ENCODE measurements at regions not wholly inside any gene's neighbourhood (a gene's known extent, or its start where the extent isn't known, plus 50 kb on each side); places are given as distances from the start of the nearest gene placed in this dataset.
"Not testable (repeated sequence)": the region's sequence is repeated elsewhere in the genome, so short reads cannot be mapped to it uniquely, and the experiment has no call there.

DNA sequence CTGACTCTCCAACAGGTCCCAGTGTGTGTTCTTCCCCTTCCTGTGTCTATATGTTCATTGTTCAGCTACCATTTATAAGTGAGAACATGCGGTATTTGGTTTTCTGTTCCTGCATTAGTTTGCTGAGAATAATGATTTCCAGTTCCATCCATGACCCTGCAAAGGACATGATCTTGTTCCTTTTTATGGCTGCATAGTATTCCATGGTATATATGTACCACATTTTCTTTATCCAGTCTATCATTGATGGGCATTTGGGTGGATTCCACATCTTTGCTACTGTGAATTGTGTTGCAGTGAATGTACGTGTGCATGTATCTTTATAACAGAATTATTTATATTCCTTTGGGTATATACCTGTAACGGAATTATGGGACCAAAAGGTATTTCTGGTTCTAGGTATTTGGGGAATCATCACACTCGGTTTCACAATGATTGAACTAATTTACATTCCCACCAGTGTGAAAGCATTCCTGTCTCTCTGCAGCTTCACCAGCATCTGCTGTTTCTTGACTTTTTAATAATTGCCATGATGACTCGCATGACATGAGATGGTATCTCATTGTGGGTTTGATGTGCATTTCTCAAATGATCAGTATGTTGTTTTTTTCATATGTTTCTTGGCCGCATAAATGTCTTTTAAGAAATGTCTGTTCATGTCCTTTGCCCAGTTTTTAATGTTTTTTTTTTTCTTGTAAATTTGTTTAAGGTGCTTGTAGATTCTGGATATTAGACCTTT is 60.2 kb downstream of the LSMEM1 start:
- no peak for DNase-seq (ENCODE audit: low read depth in 3 of 3)

DNA sequence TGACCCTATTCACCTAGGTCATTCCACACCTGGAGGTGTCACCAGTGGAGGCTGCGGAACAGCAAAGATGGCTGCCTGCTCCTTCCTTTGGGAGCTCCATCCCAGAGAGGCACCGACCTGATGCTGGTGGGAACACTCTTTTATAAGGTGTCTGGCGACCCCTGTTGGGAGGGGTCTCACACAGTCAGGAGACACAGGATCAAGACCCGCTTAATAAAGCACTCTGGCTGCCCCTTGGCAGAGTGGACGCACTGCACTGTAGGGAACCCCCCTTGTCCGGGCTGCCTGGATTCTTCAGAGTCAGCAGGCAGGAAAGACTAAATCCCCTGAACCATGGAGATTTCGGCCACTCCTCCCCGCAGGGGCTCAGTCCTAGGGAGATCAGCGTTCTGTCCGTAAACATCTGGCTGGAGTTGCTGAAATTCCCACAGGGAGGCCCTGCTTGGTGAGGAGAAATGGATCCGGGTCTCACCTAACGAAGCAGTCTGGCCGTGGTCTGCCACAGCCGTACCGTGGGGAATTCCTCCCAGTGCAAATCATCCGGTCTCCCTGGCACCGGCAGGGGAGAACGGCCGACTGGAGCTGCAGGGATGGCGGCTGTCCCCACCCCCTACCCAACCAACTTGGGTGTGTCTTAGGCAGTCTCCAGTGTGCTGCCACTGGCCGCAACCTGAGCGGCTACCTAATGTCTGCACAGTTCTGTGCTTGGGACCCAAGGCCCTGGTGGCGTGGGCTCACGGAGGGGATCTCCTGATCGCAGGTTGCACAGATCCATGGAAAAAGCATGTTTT is 66.1 kb downstream of the LSMEM1 start:
- DNase-seq (ENCODE audit: low read depth in 3 of 3), result no peak

DNA sequence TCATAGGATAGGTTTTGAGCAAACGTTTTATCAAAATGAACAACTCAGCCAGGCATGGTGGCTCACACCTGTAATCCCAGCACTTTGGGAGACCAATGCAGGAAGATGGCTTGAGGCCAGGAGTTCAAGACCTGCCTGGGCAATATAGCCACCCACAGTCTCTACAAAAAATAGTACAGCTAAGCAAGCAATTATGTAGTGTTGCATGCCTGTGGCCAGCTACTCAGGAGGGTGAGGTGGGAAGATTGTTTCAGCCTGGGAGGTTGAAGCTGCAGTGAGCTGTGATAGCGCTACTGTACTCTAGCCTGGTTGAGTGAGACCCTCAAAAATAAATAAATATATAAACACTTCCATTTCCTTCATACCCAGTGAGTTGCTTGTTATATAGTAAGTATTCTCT is 67.1 kb downstream of the LSMEM1 start:
- no peak for DNase-seq (ENCODE audit: low read depth in 3 of 3)

DNA sequence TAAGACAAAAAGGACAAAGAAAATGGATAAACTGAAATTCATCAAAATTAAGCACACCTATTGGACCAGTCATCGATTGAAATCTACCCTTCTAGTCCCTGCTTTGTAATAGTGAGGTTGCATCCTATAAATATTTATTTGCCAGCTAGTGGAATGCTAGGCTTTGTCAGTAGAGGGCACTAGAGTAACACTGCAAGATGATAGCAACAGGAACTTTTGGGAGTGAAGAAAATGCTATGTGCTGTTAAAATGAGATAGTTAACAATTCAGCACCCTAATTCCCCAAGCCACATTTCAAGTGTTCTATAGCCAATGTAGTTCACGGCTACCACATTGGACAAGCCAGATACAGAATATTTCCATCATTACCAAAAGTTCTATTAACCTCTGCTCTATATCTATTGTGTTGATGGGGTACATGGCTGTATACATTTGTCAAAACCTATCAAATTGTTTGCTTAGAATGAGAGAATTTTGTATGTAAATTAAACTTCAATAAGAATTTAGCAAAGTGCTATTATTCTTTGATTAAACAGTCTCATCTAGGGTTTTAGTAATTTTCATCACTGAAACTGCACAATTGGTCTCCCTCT is 69.8 kb downstream of the LSMEM1 start:
- DNase-seq (ENCODE audit: low read depth in 3 of 3), result peak in 1 of 3 experiments; percentile 15

DNA sequence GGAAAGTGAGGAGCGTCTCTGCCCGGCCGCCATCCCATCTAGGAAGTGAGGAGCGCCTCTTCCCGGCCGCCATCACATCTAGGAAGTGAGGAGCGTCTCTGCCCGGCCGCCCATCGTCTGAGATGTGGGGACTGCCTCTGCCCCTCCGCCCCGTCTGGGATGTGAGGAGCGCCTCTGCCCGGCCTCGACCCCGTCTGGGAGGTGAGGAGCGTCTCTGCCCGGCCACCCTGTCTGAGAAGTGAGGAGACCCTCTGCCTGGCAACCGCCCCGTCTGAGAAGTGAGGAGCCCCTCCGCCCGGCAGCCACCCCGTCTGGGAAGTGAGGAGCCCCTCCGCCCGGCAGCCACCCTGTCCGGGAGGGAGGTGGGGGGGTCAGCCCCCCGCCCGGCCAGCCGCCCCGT is 70.7 kb downstream of the LSMEM1 start:
- not testable (repeated sequence) for DNase-seq (ENCODE audit: low read depth in 3 of 3)

DNA sequence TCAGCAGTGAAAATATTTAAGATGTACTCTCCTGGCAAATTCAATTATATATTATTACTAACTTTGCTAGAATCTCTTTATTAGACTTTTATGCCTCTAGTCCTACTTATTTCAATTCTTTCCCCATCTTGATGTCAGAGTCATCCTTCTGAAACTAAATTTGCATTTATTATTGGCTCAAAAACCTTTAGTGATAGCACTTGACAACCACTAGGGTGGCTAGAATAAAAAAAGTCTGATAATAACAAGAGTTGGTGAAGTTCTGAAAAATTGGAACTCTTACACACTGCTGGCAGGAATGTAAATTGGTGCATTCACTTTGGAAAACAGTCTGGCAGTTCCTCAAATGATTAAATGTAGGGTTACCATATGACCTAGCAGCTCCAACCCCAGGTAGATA is 73.8 kb downstream of the LSMEM1 start:
- DNase-seq (ENCODE audit: low read depth in 3 of 3), result no peak

DNA sequence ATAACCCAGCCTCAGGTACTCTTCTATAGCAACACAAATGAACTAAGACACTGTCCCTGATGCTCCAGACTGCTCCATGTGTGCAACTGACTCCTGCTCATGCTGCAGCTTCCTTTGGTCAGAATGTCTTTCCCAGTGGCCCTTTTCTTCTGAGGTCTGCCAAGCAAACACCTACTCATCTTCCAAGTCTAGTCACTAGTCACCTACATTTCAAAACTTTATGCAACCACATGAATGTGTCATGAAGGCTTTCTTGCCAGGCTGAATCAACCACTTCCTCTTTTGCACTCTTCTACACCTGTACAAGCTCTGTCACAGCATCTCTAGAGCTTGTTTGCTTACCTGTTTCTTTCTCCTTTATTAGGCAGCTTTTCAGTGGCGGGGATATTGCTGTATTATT is 75.8 kb downstream of the LSMEM1 start:
- no peak for DNase-seq (ENCODE audit: low read depth in 3 of 3)

DNA sequence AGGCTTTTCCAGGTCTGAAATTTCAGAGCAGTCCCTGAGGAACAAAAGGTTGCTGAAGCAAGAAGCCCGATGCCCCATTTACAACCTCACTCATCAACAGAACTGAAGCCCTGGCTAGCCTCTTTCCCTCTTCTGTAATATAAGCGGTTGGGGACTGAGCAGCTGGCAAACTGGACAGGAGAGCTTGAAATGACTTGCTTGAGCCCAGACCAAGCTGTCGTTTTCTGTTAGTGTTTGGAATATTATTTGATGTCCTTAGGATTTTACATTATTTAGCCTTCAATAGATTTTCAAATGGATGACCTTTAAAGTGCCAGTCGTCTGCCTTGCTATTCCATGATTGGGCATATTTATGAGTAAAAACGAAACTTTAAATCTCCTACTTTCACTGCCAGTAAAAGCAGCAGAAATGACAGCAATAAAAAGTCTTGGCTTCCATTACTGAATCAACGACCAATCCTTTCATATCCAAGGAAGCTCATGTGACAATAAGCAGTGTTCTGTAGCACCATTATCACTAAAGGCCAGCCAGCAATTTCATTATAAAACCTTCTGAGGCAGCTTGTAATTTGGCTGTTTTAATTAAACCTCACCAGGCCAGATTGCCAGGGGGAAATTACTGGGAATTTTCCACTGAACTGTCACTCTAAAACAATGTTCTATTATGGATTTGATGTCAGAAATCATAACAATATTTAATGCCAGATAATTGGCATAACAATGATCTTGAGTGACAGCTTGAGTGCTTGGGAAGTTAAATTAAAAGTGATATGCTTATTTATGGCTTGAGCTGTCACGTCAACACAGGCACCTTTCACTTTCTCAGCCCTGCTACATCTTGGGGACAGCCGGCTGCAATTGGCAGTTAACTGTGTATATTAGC is 85.9 kb downstream of the LSMEM1 start:
- DNase-seq (ENCODE audit: low read depth in 3 of 3), result no peak

DNA sequence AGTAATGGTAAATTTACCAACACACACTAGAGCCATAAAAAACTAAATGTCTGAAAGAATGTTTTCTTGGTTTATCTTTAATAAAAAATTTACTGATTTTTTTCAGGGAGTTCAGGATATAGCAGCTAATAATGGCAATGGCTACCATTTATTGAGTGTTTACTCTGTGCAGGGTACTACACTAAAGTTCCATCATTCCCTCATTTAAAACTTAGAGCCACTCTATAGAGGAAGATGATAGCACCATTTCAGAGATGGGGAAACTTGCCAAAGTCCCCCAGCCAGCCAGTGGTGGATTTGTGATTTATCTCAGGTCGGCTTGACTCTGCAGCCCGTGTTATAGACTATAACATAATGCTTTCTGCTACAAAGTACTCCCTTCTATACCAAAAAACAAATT is 86.6 kb downstream of the LSMEM1 start:
- no peak for DNase-seq (ENCODE audit: low read depth in 3 of 3)

DNA sequence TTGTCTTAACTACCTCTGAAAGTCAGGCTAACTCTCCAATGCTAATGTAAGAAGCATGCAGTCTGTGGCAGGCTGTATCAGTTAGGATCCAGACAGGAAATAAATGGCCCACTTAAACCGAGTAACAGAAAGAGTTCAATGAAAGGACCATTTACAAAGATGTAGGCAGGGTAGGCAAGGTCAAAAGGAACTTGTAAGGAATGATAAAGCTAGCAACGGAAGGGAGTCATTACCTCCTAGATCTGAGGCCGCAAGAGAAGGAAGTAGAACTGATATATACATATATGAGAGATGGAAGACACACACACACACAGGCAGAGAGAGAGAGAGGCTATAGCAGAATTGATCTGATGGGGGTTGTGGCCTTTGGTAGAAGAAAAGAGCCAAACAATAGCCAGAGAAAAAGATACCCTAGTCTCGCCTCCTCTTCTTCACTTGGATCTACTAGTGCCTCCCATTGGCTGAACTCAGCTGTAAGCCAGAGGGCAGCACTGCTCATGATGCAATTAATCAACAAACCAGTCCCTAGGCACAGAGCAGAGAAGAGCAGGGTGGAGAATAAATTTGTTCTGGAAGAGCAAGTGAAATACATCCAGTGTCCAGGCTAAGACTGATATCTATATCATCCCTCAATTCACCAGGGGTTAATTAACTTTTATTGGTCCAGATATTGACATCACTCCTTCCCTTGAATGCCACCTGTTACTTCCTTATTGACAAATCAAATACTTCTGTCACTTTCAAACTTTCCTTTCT is 91.2 kb downstream of the LSMEM1 start:
- DNase-seq (ENCODE audit: low read depth in 3 of 3), result no peak

DNA sequence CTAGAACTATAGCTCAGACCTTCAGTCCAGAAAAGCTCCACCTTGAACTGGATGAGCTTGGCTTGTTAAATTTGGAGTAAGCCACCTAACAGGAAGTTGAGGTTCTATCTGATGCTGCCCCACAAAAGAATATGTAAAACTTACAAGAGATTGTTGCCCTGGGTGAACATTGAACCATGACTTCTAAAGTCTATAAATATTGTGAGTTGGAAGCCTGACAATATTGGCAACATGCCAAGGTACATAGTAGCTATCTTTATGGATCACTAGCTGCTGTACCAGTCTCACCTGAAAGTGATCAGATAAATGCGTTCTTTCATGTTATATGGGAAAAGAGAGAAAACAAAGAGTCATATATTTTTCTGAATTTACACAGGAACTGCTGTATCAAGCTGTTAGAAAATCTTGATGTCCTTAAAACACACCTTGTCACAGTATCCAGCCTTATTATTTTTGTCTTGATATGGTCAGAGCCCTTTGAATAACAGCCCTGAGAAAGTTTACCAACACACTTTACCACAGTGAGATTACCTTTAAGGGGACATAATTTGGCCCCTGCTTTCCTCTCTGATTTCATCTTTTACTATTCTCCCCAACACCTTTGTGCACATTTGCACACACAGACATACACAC is 92.0 kb downstream of the LSMEM1 start:
- DNase-seq (ENCODE audit: low read depth in 3 of 3), result no peak

DNA sequence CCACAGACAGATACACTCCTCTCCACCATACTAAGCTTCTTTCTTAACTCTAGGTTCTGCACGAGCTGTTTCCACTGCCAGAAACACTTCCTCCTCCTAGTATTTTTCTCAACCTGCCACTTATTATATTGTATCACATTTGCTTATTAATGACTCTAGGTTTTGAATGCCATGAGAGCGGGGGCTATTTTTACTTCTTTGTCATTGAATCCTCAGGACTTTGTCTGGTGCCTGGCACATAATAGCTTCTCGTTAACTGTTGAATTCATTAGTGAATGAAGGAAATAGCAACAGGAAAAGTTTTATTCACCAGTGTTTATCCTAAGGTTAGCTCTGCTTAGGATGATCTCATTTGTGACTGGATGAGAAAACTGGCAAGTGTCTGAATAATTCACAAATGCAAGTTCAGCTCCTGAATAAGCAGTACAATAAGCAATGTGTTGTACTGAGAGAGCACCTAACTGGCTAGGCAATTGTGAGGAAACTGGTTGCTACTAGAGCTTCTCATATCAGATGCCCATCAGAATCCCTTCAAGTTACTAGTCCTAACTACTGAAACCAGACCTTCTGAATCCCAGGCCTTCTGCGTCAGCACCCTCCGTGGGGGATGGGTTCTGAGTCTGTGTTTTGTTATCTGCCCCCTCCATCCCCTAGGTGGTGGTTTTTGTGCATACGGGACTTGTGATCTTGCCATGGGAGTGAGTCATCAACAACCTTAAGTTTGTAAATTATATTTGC is 92.7 kb downstream of the LSMEM1 start:
- DNase-seq (ENCODE audit: low read depth in 3 of 3), result no peak

DNA sequence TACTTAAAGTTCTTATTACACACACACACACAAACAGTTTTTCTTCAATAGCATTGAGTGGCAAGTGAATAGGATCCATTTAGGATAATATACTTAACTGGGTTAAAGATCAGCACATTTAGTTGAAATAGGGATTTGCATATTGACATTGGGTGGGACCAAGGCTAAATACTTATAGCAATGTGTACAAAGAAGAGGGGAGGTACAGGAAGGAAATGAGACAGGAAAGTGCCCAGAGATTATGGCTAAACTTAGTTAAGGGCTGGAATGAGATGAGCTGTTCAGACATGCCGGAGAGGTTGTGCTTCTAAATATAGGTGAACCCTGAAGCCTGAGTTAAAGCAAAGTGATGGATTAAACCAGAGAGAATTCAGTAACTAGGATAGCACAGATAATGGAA is 95.1 kb downstream of the LSMEM1 start:
- no peak for DNase-seq (ENCODE audit: low read depth in 3 of 3)

DNA sequence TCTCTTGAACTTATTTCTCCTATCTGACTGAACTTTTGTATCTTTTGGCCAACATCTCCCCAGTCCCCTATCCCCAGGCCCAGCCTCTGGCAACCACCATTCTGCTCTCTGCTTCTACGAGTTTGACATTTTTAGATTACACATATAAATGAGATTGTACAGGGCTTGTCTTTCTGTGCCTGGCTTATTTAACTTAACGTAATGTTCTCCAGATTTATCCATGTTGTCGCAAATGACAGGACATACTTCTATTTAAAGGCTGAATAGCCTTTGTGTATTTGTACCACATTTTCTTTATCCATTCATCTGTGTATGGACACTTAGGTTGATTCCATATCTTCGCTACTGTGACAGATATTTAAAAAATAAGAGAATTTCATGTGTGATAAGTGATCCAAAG is 98.6 kb downstream of the LSMEM1 start:
- no peak for DNase-seq (ENCODE audit: low read depth in 3 of 3)

DNA sequence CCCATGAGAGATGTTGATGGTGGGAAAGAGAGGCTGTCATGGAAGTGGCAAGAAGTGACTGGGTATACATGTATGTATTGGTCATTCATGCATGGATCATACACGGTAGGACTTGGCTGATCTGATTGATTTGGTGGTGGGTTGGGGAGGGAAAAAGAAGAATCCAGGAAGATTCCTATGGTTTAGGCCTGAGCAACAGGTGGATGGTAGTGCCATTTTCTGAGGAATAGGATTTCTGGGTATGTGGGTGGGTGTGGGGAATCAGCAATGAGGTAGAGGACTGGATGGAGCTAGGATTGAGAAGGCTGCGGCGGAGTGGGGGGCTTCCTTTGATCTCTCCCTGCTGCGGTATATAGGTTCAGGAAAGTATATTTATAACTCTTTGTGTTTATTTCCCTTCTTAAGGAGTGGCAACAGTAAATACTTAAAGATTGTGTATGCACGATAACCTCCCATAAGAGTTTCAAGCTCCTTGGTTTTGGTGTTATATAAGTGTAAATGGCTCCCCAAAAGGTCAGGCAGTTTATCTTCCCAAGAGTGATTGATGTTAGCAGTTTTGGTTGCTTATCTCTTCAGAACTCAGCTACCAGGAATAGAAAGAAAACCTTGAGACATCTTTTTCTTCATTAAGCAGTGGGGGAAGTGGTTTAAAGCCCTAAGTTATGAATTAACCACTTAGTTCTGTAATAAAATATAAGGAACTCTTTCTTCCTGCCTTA is 100.1 kb downstream of the LSMEM1 start:
- no peak for DNase-seq (ENCODE audit: low read depth in 3 of 3)

DNA sequence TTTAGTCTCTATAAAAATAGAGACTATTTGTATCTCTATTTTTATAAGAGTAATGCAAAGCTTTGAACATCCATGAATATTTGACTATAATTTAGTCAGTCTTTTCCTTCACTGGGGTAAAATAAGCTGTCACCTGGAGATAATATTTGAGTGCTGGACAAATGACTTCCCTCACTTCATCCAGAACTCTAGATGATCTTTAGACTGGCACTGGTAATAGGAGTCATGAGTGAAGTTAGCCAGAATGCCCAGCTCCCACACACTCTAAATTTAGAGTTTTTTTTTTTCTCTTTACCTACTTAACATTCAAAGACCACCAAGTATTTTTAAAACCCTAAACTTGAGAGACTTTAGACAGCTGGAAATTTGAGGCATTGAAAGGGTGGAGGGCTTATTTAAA is 100.7 kb downstream of the LSMEM1 start:
- no peak for DNase-seq (ENCODE audit: low read depth in 3 of 3)

DNA sequence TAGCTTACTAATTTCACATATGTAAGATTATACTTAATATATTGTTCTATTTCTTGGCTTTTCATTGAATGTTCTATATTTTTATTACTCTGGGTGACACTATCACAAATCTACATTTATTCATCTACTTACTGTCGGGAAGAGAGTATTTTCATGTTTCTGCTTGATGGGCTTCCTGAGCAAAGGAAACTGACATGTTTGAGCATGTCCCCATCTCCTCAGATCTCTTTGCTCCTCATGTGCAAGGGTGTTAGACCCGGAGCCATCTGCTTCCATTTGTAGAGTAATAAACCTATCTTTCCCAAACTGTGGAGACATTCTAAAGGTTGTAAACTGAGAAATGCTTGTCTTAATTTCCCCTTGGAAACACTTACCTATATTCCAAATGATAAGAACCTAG is 103.5 kb downstream of the LSMEM1 start:
- no peak for DNase-seq (ENCODE audit: low read depth in 3 of 3)

DNA sequence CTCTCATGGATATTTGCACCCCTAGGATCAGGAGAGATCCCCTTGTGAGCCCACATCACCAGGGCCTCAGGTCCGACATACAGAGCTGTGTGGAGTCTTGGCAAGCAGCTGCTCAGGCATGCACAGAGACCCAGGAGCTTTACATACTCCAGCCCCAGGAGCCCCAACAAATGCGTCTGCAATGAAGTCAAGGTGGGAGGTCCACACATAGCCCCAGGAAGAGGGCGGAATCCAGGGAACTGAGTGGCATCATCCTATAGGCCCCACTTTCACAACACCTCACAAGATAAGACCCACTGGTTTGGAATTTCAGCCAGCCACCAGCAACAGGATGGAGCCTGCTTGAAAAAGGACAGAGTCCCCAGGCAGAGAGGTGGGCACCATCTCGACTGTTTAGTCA is 106.7 kb downstream of the LSMEM1 start:
- DNase-seq (ENCODE audit: low read depth in 3 of 3), result no peak

DNA sequence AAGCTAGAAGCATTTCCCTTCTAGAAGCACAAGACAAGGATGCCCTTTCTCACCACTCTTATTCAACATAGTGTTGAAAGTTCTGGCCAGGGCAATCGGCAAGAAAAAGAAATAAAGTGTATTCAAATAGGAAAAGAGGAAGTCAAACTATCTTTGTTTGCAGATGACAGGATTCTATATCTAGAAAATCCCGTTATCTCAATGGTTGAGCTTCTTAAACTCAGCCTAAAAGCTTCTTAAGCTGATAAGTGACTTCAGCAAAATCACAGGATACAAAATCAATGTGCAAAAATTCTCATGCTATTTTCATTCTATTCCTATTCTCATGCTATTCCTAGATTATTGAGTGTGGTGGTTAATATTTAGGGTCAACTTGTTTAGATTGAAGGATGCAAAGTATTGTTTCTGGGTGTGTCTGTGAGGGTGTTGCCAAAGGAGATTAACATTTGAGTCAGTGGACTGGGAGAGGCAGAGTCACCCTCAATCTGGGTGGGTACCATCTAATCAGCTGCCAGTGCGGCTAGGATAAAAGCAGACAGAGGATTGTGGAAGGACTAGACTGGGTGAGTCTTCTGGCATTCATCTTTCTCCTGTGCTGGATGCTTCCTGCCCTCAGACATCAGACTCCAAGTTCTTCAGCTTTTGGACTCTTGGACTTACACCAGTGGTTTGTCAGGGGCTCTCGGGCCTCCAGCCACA is 111.9 kb downstream of the LSMEM1 start:
- DNase-seq (ENCODE audit: low read depth in 3 of 3), result not testable (repeated sequence)
